KMS-11 (cell line): ENCODE measurements at regions not wholly inside any gene's neighbourhood (a gene's known extent, or its start where the extent isn't known, plus 50 kb on each side); places are given as distances from the start of the nearest gene placed in this dataset.

Source experiments
- H2AFZ ChIP-seq: fragments of 200-600 bp; sonication (generic); 2 replicates; pipeline ENCODE4 v1.6.1; 2016; ENCODE audit warnings: antibody characterized with exemption, mixed run types, low read depth
- H3K27ac ChIP-seq: fragments of 200-600 bp; sonication (generic); 2 replicates; pipeline ENCODE4 v1.6.1; 2016; ENCODE audit warnings: mild to moderate bottlenecking, mixed run types
- H3K27me3 ChIP-seq: fragments of 200-600 bp; sonication (generic); 2 replicates; pipeline ENCODE4 v1.6.1; 2017; ENCODE audit warnings: mild to moderate bottlenecking, low read depth, mixed run types, moderate library complexity; ENCODE audit not compliant: insufficient read depth
- H3K36me3 ChIP-seq: fragments of 200-600 bp; sonication (generic); 2 replicates; pipeline ENCODE4 v1.6.1; 2017; ENCODE audit warnings: mild to moderate bottlenecking, mixed run types; ENCODE audit not compliant: insufficient read depth
- H3K4me1 ChIP-seq: fragments of 200-600 bp; sonication (generic); 2 replicates; pipeline ENCODE4 v1.6.1; 2016; ENCODE audit warnings: mild to moderate bottlenecking, low read depth, mixed run types; ENCODE audit not compliant: poor library complexity, severe bottlenecking
- H3K4me2 ChIP-seq: fragments of 200-600 bp; sonication (generic); 2 replicates; pipeline ENCODE4 v1.7.0; 2016; ENCODE audit warnings: mild to moderate bottlenecking, mixed run types
- H3K4me3 ChIP-seq: fragments of 200-600 bp; sonication (generic); IDR thresholded peaks from 2 replicates; pipeline ENCODE4 v1.6.1; 2017; ENCODE audit warnings: low read depth, low read length, mixed read lengths; ENCODE audit not compliant: insufficient read depth
- H3K79me2 ChIP-seq: fragments of 200-600 bp; sonication (generic); 2 replicates; pipeline ENCODE4 v1.6.1; 2016; ENCODE audit warnings: low read depth, mixed run types; ENCODE audit not compliant: insufficient read depth
- H3K9ac ChIP-seq: fragments of 200-600 bp; sonication (generic); 2 replicates; pipeline ENCODE4 v1.6.1; 2016; ENCODE audit warnings: mild to moderate bottlenecking, mixed run types
- H4K20me1 ChIP-seq: fragments of 200-600 bp; sonication (generic); 2 replicates; pipeline ENCODE4 v1.6.1; 2016; ENCODE audit warnings: mild to moderate bottlenecking, mixed run types; ENCODE audit not compliant: insufficient read depth
- CTCF ChIP-seq: fragments of 200-600 bp; sonication (generic); conservative IDR thresholded peaks from 2 replicates; pipeline ENCODE4 v1.6.1; 2017; ENCODE audit warnings: low read depth, mild to moderate bottlenecking, antibody characterized with exemption, low read length, moderate library complexity, mixed read lengths

- Histone ChIP-seq H3K79me2 (no peaks in the 10 kb centered on the region), H3K4me2 (no peak overlapping the region), H3K27ac (no peak overlapping the region), H3K36me3 (no peaks in the 10 kb centered on the region), H2AFZ (no peak overlapping the region), H4K20me1 (no peaks in the 10 kb centered on the region), H3K27me3 (no peaks in the 10 kb centered on the region), H3K4me3 (no peak overlapping the region), H3K9ac (no peak overlapping the region), H3K4me1 (no peaks in the 10 kb centered on the region)
- no peak for TF ChIP-seq CTCF
Observed at GRCh38 chr19:32258167-32258566, 87.2 kb upstream of the ZNF507 start.

- H3K27ac ChIP-seq, result no peak overlapping the region
- no peak overlapping the region for H3K4me3 ChIP-seq
- H3K79me2 ChIP-seq, result no peaks in the 10 kb centered on the region
- no peak for TF ChIP-seq CTCF
- no peak overlapping the region for H2AFZ ChIP-seq
- H3K9ac ChIP-seq, result no peak overlapping the region
- H3K4me2 ChIP-seq, result no peak overlapping the region
- H3K4me1 ChIP-seq, result no peaks in the 10 kb centered on the region
- H3K27me3 ChIP-seq, result no peaks in the 10 kb centered on the region
- H3K36me3 ChIP-seq, result no peaks in the 10 kb centered on the region
- no peaks in the 10 kb centered on the region for H4K20me1 ChIP-seq
Observed at GRCh38 chr19:32264568-32264967, 80.8 kb upstream of the ZNF507 start.

GRCh38 chr19:32265995-32266394 lies 79.4 kb upstream of the ZNF507 start:
- Histone ChIP-seq H3K4me1 (no peaks in the 10 kb centered on the region), H3K4me3 (no peak overlapping the region), H3K27ac (no peak overlapping the region), H3K79me2 (no peaks in the 10 kb centered on the region), H3K36me3 (no peaks in the 10 kb centered on the region), H4K20me1 (no peaks in the 10 kb centered on the region), H3K27me3 (no peaks in the 10 kb centered on the region), H3K9ac (no peak overlapping the region), H2AFZ (no peak overlapping the region), H3K4me2 (no peak overlapping the region)
- TF ChIP-seq CTCF, result no peak

GRCh38 chr19:32266460-32266859 lies 79.0 kb upstream of the ZNF507 start:
- Histone ChIP-seq H3K9ac (no peak overlapping the region), H3K79me2 (no peaks in the 10 kb centered on the region), H3K27me3 (no peaks in the 10 kb centered on the region), H3K27ac (no peak overlapping the region), H3K4me2 (no peak overlapping the region), H3K4me1 (no peaks in the 10 kb centered on the region), H3K36me3 (no peaks in the 10 kb centered on the region), H2AFZ (no peak overlapping the region), H4K20me1 (no peaks in the 10 kb centered on the region), H3K4me3 (no peak overlapping the region)
- TF ChIP-seq CTCF, result no peak

GRCh38 chr19:32268381-32268780 lies 77.0 kb upstream of the ZNF507 start:
- no peaks in the 10 kb centered on the region for H4K20me1 ChIP-seq
- no peak overlapping the region for H2AFZ ChIP-seq
- no peaks in the 10 kb centered on the region for H3K79me2 ChIP-seq
- H3K4me3 ChIP-seq, result no peak overlapping the region
- no peaks in the 10 kb centered on the region for H3K36me3 ChIP-seq
- no peak overlapping the region for H3K9ac ChIP-seq
- no peak for TF ChIP-seq CTCF
- H3K27ac ChIP-seq, result no peak overlapping the region
- no peaks in the 10 kb centered on the region for H3K4me1 ChIP-seq
- H3K27me3 ChIP-seq, result no peaks in the 10 kb centered on the region
- H3K4me2 ChIP-seq, result no peak overlapping the region
